C1 segment of cervical spinal cord (tissue), 14 donors: ENCODE measurements at regions not wholly inside any gene's neighbourhood (a gene's known extent, or its start where the extent isn't known, plus 50 kb on each side); places are given as distances from the start of the nearest gene placed in this dataset.

Experiments used
- DNase-seq, 14 donors: peaks; one replicate each; lab custom pipeline; 2025; lab: John Stamatoyannopoulos, UW

DNA sequence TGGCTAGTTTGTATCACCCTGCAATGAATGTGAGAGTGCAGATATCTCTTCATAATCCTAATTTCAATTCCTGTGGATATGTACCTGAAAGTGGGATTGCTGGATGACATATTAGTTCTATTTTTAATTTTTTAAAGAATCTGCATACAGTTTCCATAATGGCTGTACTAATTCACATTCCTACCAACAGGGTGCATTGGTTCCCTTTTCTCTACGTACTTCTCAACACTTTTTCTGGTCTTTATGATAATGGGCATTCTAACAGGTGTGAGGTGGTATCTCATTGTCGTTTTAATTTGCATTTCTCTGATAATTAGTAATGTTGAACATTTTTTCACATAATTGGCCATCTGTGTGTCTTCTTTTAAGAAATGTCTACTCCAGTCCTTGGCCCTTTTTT lies 927.5 kb downstream of the DTWD2 start:
- DNase-seq = no peak

DNA sequence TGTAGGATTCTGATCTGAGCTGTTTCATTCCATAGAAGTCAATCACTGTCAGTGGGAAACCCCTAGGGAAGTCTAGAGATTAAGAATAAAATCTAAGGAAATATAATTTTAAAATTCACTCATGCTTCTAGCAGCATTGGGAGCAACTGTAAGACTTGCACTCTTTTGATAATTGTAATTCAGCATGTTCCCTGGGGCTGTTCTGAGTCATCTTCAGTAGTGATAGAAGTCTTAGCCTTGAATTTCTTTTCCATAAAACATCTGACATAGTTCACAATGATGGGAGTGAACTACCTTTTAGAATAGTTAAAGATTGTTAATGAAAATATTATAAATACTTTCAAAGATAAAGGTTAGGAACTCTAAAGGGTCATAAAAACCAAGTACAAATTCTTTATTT lies 935.8 kb downstream of the DTWD2 start:
- DNase-seq = no peak

DNA sequence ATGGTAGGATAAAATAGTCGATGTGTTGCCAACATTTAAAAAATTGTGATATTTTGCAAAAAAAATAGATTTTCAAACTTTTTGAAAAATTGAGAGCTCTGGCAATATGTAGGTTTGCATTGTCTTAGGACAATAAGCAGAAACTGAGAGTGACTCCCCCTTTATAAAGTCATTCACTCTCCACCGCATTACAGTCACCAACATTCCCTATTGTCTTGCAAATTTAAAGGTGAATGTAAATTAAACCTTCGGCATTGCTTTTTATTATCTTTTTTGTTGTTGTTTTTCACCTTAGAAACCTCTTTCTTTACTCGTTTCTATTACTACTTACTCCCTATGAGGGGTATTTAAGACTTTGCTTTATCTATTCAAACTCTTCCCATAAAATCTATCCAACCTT lies 944.2 kb downstream of the DTWD2 start:
- DNase-seq = no peak

DNA sequence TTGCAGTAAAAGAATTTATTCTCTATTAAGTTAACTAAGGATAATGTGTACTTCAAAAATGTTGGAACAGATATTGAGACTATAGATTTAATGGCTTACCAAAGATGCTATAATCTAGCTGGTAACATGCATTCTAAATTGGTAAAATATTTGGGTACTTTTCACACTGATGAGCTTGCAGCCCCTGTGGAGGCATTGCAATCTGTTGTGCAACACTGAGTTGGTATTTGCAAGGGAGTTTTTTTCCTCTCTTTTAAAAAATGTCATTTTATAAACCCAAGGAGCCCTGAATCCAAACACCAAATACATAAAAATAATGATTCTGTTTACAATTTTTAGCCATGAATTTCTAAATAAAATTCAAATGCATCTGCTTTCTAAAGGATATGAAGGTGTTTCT lies 944.8 kb downstream of the DTWD2 start:
- DNase-seq = no peak

DNA sequence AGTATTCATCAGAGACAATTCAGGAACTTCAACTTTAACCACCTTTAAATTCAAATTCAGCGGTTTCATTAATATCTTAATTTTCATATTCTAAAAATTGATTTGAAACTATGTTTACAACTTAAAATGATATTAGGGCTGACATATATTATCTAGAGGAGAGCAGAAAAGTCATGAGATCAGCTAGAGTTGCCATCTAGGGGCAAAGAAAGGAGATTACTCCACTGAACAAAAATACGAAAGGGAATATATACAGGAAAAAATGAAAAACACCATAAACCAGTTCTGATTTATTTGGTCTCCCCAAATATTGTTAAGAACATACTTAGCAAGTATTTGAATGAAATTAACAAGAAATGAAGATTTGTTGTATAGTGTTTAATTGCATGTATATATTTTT lies 946.3 kb downstream of the DTWD2 start:
- DNase-seq = no peak

DNA sequence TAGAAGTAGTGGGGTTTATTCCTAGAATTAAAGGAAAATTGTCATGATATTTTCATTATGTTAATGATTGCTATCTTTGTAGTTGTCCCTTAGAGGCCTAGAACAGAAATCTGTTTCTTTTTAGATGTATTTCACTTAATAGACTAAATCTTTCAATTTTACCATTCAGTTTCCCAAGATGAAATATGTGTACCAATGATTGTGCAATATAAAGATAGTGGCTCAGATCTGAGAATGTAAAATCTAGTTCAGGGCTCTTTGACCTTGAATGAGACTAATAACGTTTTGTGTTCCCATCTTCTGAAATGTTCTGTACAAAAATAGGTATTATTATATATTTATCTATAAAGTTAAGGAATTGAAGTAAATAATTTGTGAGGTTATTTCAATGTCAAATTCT lies 947.9 kb downstream of the DTWD2 start:
- DNase-seq = no peak

DNA sequence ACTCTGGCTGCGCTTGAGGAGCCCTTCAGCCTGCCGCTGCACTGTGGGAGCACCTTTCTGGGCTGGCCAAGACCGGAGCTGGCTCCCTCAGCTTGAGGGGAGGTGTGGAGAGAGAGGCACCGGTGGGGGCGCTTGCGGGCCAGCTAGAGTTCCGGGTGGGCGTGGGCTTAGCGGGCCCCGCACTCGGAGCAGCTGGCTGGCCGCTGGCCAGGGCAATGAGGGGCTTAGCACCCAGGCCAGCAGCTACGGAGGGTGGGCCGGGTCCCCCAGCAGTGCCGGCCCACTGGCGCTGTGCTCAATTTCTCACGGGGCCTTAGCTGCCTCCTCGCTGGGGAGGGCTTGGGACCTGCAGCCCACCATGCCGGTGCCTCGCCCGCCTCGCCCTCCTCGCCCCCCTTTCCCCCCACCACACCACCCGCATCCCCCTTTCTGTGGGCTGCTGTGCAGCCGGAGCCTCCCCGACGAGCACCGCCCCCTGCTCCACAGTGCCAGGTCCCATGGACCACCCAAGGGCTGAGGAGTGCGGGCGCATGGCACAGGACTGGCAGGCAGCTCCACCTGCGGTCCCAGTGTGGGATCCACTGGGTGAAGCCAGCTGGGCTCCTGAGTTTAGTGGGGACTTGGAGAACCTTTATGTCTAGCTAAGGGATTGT lies 954.5 kb downstream of the DTWD2 start:
- DNase-seq = no peak

DNA sequence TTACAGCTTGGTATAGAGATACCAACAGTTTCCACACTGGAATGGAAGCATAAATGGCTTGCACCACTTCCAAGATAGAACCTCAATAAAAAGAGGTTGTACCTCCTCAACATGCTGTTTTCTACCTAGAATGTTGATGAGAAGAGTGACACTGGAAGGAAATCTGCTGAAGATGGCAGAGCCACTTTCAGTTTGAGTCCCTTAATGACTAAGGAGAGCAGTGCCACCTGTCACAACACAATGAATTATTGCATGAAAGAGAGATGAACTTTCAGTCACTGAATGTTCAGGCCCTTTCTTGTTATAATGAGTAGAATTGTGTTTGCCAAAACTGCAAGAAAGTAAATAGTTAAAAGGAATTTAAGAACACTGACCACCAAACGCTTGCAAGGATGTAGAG lies 958.5 kb downstream of the DTWD2 start:
- no peak for DNase-seq

DNA sequence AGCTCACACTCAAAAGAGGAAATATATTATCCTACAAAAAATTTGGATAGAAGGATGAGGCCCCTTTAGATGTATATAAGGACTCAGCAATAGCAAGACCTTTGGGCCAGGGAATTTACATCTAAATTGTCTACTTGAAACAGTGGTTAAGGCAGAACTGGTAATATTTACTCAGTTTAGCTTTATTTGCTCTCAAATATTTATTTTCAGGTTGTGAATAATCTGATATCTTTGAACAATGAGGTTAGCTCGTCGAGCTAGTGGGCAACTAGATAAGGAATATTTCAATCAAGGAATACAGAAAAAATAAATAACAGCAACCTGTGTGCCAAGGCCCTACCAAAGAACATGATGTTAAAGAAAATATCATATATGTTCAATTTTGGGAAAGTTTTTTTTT lies 966.3 kb downstream of the DTWD2 start:
- no peak for DNase-seq

DNA sequence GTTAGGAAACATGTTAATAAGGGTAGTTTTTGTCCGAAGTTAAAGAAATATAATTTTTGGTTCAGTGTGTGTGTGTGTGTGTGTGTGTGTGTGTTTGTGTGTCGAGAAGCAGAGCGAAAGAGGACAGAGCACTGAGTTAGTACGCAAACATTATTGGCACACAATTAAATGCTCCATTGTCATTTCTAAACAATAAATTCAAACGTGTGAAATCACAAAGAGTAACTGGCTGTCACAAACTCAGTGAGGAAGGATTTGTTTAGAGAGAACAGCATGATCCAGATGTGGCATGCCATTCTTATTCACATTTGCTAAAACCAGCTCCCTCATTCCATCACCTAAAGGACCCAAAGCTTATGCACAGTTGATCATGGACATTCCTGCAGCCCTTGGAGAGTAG lies 970.8 kb downstream of the DTWD2 start:
- DNase-seq = peak in 1 of 14 donors; percentile 28

DNA sequence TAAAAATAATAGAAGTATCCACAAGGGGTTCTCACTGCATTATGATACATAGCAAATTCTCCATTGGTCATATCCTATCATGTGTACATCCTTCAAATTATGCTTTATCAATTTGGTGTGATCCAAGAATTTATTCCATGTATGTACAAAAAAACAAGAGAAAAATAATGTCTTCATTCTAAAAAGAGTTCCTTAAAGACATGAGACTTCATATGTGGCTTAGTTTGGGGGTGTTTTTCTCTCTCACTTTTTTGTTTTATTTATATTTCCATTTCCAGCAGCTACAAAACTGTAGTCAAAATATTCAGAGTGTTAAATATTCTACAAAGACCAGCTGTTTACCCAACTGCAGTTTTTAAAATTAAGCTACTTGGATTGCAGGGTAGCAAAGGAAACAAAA lies 972.0 kb downstream of the DTWD2 start:
- no peak for DNase-seq

DNA sequence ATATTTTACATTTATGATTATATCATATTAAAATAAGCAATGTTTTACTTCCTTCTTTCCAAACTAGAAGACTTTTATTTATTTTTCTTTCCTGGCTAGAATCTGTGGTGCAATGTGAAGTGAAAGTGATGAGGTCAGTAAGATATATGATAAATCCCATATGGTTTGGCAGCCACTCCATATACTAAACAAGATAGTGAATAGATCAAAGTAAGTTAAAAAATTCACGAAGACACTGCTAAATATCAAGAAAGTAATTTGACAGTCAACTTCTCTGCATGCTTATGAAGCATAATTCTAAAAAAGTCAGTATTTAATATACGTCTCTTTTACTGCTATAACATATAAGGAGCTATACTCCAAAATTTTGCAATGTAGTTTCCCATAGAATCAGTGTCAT lies 972.8 kb downstream of the DTWD2 start:
- DNase-seq = no peak

DNA sequence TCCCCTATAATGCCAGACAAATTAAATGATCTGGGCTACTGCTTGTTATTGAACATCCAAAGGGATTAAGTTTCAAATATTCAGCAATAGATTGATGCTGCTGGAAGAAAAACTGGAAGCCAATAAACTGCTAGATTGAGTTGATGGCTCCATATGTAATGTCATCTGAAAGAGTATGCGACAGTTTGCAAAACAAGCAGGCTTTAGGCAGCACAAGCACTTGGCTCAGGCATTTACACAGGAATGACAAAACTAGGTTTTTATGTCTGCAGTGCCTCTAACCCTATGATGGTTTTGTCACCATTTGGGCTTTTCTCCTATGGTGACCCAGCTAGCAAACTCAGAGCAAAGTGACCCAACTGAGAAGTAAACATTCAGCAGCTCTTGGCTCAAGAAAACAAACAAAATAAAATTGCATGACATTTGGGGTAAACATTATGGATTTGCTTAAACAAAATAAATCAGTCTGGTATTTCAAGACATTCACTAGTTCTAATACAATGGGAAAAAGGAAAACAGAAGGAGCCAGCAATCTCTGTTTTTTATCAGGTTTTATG lies 978.5 kb downstream of the DTWD2 start:
- no peak for DNase-seq

DNA sequence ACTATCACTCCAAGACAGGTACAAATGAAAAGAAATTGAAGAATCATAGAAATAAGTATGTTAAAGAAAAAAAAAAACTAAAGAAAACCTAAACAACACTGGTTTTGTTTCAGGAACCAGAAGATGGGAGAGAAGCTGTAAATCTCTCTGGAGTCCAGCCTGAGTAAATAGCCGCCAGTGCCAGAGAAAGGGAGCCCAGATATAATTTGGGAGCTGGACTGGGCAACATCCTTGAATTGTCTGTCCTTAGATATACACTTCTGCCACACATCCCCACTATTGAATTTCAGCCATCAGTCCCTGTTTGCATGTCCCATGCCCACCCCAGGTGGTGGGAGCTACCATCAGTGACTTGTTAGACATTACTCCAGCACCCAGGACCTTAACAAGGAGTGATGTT lies 979.6 kb downstream of the DTWD2 start:
- no peak for DNase-seq

DNA sequence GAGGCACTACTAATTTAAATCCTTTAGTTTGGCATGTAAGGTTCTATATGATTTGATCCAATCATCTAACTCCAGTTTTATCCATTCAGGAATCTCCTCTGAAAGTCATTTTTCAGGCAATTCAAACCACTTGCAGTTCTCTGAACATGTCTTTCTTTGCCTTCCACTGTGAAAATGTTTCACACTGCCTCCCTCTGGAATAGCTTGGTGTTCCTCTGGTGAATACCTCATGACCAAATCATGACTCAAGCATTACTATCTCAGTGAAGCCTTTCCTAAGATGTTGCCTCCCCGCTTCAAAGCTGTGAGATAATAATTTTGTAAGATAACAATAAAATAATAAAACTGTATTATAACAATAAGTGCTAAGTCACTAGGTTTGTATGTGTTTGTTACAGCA lies 981.1 kb downstream of the DTWD2 start:
- DNase-seq = no peak

DNA sequence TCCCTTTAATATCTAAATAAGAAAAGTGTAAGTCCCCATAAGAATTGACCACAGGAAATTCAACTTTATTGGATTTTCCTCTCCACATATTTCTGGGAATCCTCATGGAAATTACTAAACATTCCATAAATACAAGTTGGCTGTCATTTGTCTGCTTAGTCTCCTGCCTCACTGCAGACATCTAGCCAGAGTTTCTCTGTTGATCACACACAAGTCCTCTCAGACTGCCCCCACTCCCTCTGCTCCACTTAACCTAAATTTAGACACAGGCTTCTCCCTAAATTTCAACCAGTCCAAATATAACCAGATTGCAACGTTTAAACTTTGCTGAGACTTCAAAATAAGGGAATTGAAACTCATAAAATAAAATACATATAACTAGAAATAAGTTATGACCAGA lies 982.1 kb downstream of the DTWD2 start:
- no peak for DNase-seq

DNA sequence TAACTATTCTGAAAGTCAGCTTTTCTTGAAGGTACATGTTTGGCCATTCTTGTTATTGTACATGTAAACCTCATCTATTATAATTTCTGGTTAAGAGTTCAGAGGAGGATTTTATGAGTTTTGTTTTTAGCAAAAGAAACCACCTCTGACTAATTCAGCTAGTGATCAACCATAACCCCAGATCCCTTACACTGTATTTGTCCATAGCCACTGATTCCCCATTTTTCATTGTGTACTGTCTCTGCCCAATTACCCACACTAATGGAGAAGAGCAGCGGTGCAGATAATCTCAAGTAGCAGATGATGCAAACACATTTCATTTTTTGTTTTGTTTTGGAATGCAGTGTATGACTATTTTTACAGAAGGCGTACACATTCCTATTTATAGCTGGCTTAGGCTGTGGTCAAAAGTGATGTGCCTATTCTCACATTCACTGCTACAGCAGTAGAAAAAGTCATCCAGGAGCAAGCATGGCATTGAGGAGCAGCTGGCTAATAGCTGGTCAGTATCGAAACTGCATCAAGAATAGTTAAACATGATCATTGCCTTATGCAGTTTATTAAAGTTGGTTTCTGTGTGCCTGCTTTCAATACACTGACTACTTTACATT lies 988.3 kb downstream of the DTWD2 start:
- no peak for DNase-seq

DNA sequence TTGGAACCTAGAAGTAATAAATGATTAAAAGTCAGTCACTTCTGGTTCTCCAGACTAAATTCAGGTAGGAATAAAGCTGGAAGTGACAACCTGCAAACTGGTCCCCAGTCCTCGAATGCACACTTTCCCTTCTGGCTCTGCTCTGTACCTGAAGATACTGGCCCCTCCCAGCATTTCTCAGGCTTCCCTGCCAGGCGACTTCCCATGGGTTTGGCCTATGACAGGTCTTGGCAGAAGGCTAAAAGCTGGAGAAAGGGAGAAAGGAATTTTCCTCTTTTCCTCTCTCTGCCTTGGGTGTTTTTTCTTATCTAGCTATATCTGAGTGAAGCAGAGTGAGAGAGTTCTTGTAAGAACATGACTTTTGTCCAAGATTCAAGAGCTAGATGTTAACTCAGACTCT lies 1005.7 kb downstream of the DTWD2 start:
- DNase-seq = peak in 1 of 14 donors; percentile 14

DNA sequence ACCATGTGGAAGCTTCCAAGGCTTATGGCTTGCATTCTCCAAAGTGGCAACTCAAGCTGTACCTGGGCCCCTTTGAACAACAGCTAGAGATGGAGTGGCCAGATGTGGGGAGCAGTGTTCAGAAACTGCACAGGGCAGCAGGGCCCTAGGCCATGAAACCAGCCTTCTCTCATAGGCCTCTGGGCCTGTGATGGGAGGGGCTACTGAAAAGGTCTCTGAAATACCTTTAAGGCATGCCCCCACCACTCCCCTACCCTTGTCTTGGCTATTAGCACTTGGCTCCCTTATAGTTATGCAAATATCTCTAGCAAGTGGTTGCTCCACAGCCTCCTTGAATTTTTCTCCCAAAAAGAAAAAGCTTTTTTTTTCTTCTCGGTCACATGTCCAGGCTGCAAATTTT lies 1014.6 kb downstream of the DTWD2 start:
- no peak for DNase-seq

DNA sequence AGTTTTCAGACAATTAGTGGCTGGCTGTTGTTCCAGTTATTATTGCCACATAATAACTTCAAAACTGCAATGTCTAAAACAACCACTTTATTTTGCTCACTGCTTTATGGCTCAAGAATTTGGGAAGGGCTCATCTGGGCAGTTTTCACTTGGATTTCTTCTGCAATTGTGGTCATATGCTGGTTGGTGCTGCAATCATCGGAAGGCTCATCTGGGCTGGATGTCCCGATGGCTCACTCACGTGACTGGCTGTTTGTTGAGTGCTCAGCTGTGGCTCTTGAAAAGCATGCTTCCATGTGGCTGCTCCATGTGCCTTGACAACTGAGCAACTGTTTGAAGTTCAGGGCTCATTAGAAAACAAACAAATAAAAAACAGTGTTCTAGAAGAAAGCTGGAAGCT lies 1032.5 kb downstream of the DTWD2 start:
- DNase-seq = no peak

DNA sequence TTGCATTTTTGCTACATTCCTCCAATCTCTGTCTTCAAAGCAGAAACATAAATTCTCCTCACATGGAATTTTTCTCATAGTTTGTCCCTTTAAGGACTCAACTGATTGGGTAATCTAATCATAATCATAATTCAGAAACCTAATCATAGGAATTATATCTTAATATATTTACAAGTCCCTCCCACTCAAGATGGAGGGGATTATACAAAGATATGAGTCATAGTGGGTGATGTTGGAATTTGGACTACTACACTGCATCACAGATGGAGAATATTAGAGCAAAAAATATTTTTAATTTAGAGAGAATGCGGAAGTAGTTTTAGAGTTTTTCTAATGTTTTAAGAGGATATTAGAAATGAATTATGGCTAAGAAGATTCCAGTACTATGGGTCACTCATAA lies 1034.0 kb downstream of the DTWD2 start:
- no peak for DNase-seq

DNA sequence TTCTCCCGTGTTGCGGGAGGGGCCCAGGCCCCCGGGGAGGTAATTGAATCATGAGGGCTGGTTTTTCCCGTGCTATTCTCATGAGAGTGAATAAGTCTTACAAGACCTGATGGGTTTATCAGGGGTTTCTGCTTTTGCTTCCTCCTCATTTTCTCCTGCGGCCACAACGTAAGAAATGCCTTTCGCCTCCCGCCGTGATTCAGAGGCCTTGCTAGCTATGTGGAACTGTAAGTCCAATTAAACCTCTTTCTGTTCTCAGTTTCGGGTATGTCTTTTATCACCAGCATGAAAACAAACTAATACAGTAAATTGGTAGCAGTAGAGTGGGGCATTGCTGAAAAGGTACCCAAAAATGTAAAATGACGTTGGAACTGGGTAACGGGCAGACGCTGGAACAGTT lies 1035.1 kb downstream of the DTWD2 start:
- DNase-seq = no peak

DNA sequence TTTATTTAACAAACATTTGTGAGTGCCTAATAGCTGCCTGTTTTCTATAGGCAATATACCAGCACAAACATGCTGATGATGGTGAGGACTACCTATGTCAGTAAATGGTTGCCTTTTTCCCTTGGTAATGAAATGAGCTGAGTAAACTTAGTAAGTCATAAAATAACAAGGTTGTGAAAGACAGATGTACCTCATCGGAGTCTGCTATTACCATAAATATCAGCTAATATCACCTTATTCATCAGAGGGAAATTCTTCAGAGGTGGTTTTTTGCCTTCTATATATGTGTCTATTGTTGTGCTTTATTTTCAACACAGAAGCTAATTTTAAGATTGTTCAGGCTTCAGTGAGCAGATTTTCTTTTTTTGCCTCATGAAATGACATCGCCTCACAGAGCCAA lies 1040.5 kb downstream of the DTWD2 start:
- no peak for DNase-seq

DNA sequence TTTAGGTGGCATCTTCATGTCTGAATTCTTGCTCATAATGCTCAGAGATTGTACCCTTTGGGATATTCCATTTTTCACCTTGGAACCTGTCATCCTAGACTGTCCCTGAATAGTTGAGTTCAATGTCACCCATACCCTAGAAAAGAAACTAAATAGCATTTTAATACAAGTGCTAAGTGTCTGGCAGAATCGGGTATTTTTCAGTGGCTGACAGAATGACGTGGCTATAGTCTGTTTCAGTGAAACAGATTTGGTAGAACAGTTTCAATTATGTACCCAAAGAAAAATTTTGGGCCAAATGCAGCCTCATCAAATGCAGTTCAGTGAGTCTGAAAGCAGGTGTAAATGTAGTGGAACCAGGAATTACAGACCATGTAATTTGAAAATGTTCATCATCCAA lies 1041.2 kb downstream of the DTWD2 start:
- no peak for DNase-seq
